ENCODE measurements at regions not wholly inside any gene's neighbourhood (a gene's known extent, or its start where the extent isn't known, plus 50 kb on each side); places are given as distances from the start of the nearest gene placed in this dataset.

GRCh38 chr14:58780185-58780584, 142.4 kb downstream of the DACT1 start:
- no peak overlapping the region for H2AFZ ChIP-seq (ENCODE audit: low read depth, low read length)
- H3K79me2 ChIP-seq (replicated peaks; ENCODE audit: insufficient read depth, low read length) = no peaks in the 10 kb centered on the region
- H3K27ac ChIP-seq (ENCODE audit: low read length) = no peak overlapping the region
- TF ChIP-seq, protein P1, sequence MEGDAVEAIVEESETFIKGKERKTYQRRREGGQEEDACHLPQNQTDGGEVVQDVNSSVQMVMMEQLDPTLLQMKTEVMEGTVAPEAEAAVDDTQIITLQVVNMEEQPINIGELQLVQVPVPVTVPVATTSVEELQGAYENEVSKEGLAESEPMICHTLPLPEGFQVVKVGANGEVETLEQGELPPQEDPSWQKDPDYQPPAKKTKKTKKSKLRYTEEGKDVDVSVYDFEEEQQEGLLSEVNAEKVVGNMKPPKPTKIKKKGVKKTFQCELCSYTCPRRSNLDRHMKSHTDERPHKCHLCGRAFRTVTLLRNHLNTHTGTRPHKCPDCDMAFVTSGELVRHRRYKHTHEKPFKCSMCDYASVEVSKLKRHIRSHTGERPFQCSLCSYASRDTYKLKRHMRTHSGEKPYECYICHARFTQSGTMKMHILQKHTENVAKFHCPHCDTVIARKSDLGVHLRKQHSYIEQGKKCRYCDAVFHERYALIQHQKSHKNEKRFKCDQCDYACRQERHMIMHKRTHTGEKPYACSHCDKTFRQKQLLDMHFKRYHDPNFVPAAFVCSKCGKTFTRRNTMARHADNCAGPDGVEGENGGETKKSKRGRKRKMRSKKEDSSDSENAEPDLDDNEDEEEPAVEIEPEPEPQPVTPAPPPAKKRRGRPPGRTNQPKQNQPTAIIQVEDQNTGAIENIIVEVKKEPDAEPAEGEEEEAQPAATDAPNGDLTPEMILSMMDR (IDR thresholded peaks at IDR 0.05; ENCODE audit: poor library complexity, severe bottlenecking) = no peak
- TF ChIP-seq EZH2 (IDR thresholded peaks at IDR 0.05; ENCODE audit: borderline replicate concordance, insufficient read depth, low read length, poor library complexity, severe bottlenecking) (no peak), SMC3 (conservative IDR thresholded peaks at IDR 0.05; ENCODE audit: poor library complexity) (no peak), EP300 (conservative IDR thresholded peaks at IDR 0.05; ENCODE audit: poor library complexity, severe bottlenecking) (no peak), TAF1 (IDR thresholded peaks at IDR 0.05; ENCODE audit: low read depth) (no peak), RAD21 (conservative IDR thresholded peaks at IDR 0.05) (no peak), MXI1 (conservative IDR thresholded peaks at IDR 0.05; ENCODE audit: poor library complexity, severe bottlenecking) (no peak), POLR2AphosphoS5 (IDR thresholded peaks at IDR 0.05) (no peak)
- TF ChIP-seq, protein P2, sequence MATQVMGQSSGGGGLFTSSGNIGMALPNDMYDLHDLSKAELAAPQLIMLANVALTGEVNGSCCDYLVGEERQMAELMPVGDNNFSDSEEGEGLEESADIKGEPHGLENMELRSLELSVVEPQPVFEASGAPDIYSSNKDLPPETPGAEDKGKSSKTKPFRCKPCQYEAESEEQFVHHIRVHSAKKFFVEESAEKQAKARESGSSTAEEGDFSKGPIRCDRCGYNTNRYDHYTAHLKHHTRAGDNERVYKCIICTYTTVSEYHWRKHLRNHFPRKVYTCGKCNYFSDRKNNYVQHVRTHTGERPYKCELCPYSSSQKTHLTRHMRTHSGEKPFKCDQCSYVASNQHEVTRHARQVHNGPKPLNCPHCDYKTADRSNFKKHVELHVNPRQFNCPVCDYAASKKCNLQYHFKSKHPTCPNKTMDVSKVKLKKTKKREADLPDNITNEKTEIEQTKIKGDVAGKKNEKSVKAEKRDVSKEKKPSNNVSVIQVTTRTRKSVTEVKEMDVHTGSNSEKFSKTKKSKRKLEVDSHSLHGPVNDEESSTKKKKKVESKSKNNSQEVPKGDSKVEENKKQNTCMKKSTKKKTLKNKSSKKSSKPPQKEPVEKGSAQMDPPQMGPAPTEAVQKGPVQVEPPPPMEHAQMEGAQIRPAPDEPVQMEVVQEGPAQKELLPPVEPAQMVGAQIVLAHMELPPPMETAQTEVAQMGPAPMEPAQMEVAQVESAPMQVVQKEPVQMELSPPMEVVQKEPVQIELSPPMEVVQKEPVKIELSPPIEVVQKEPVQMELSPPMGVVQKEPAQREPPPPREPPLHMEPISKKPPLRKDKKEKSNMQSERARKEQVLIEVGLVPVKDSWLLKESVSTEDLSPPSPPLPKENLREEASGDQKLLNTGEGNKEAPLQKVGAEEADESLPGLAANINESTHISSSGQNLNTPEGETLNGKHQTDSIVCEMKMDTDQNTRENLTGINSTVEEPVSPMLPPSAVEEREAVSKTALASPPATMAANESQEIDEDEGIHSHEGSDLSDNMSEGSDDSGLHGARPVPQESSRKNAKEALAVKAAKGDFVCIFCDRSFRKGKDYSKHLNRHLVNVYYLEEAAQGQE (IDR thresholded peaks at IDR 0.05; ENCODE audit: borderline replicate concordance) = no peak
- H3K9me3 ChIP-seq (ENCODE audit: low read length) = no peaks in the 10 kb centered on the region
- H3K27me3 ChIP-seq (ENCODE audit: insufficient read depth, low read depth, low read length) = no peaks in the 10 kb centered on the region
- H3K9me2 ChIP-seq (ENCODE audit: insufficient read depth, low read length) = no peaks in the 10 kb centered on the region
- H3K4me3 ChIP-seq (ENCODE audit: low read length) = no peak overlapping the region
- no peaks in the 10 kb centered on the region for H3F3A ChIP-seq (ENCODE audit: insufficient read depth, low read length, poor library complexity, severe bottlenecking)
- no peaks in the 10 kb centered on the region for H3K36me3 ChIP-seq (ENCODE audit: insufficient read depth, low read length)
- H4K20me1 ChIP-seq (ENCODE audit: insufficient read depth) = no peaks in the 10 kb centered on the region
- no peak overlapping the region for H3K9ac ChIP-seq (ENCODE audit: low read length)
- no peak overlapping the region for H3K4me2 ChIP-seq (ENCODE audit: low read length)

- Histone ChIP-seq H3K9ac (ENCODE audit: low read length) (no peak overlapping the region), H2AFZ (ENCODE audit: low read depth, low read length) (no peak overlapping the region), H3K9me2 (ENCODE audit: insufficient read depth, low read length) (no peaks in the 10 kb centered on the region), H3K27ac (ENCODE audit: low read length) (no peak overlapping the region), H3F3A (ENCODE audit: insufficient read depth, low read length, poor library complexity, severe bottlenecking) (no peaks in the 10 kb centered on the region), H3K36me3 (ENCODE audit: insufficient read depth, low read length) (no peaks in the 10 kb centered on the region), H3K9me3 (ENCODE audit: low read length) (no peaks in the 10 kb centered on the region), H4K20me1 (ENCODE audit: insufficient read depth) (no peaks in the 10 kb centered on the region), H3K4me3 (ENCODE audit: low read length) (no peak overlapping the region), H3K79me2 (replicated peaks; ENCODE audit: insufficient read depth, low read length) (no peaks in the 10 kb centered on the region), H3K27me3 (ENCODE audit: insufficient read depth, low read depth, low read length) (no peaks in the 10 kb centered on the region), H3K4me2 (ENCODE audit: low read length) (no peak overlapping the region)
- TF ChIP-seq MXI1 (conservative IDR thresholded peaks at IDR 0.05; ENCODE audit: poor library complexity, severe bottlenecking) = no peak
- TF ChIP-seq, protein P1 (IDR thresholded peaks at IDR 0.05; ENCODE audit: poor library complexity, severe bottlenecking) = no peak
- no peak for TF ChIP-seq EZH2 (IDR thresholded peaks at IDR 0.05; ENCODE audit: borderline replicate concordance, insufficient read depth, low read length, poor library complexity, severe bottlenecking)
- TF ChIP-seq SMC3 (conservative IDR thresholded peaks at IDR 0.05; ENCODE audit: poor library complexity) = no peak
- no peak for TF ChIP-seq TAF1 (IDR thresholded peaks at IDR 0.05; ENCODE audit: low read depth)
- TF ChIP-seq, protein P2 (IDR thresholded peaks at IDR 0.05; ENCODE audit: borderline replicate concordance) = no peak
- no peak for TF ChIP-seq EP300 (conservative IDR thresholded peaks at IDR 0.05; ENCODE audit: poor library complexity, severe bottlenecking)
- TF ChIP-seq POLR2AphosphoS5 (IDR thresholded peaks at IDR 0.05) = no peak
- no peak for TF ChIP-seq RAD21 (conservative IDR thresholded peaks at IDR 0.05)
These were observed 142.8 kb downstream of the DACT1 start for GRCh38 chr14:58780605-58781004.
